Sigmoid colon (tissue), 4 donors: ENCODE measurements at regions not wholly inside any gene's neighbourhood (a gene's known extent, or its start where the extent isn't known, plus 50 kb on each side); places are given as distances from the start of the nearest gene placed in this dataset.

ENCODE experiments used
- CTCF ChIP-seq, 4 experiments: fragments of 450-650 bp in 3 of 4; fragments of 200-600 bp in 1 of 4; IDR thresholded peaks; one replicate each; pipeline ENCODE4 v1.5.1; 2016 to 2019; ENCODE audit warnings: antibody characterized with exemption in 4 of 4, mild to moderate bottlenecking in 3 of 4, moderate library complexity in 2 of 4
- EP300 ChIP-seq, 4 donors: sonication (generic); formaldehyde crosslinking; IDR thresholded peaks; one replicate each; pipeline ENCODE4 v1.6.1; 2017; ENCODE audit warnings: antibody characterized with exemption in 4 of 4

GRCh38 chr10:80760914-80761371 lies 223.2 kb downstream of the SH2D4B start:
- no peak for TF ChIP-seq CTCF (IDR thresholded peaks at IDR 0.05)
- TF ChIP-seq EP300 (IDR thresholded peaks at IDR 0.05): no peak
